ENCODE measurements at regions not wholly inside any gene's neighbourhood (a gene's known extent, or its start where the extent isn't known, plus 50 kb on each side); places are given as distances from the start of the nearest gene placed in this dataset.

GRCh38 chr4:159922119-159922518 is 819.2 kb downstream of the RAPGEF2 start (continued):
- TF ChIP-seq, protein P1, sequence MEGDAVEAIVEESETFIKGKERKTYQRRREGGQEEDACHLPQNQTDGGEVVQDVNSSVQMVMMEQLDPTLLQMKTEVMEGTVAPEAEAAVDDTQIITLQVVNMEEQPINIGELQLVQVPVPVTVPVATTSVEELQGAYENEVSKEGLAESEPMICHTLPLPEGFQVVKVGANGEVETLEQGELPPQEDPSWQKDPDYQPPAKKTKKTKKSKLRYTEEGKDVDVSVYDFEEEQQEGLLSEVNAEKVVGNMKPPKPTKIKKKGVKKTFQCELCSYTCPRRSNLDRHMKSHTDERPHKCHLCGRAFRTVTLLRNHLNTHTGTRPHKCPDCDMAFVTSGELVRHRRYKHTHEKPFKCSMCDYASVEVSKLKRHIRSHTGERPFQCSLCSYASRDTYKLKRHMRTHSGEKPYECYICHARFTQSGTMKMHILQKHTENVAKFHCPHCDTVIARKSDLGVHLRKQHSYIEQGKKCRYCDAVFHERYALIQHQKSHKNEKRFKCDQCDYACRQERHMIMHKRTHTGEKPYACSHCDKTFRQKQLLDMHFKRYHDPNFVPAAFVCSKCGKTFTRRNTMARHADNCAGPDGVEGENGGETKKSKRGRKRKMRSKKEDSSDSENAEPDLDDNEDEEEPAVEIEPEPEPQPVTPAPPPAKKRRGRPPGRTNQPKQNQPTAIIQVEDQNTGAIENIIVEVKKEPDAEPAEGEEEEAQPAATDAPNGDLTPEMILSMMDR (IDR thresholded peaks at IDR 0.05 in 2 of 3, conservative IDR thresholded peaks at IDR 0.05 in 1 of 3; ENCODE audit: borderline replicate concordance in 1 of 3, insufficient read depth in 1 of 3, low read depth in 2 of 3, low read length in 2 of 3): no peak
- no peak for TF ChIP-seq ZNF274 (IDR thresholded peaks at IDR 0.05; ENCODE audit: low read depth, low read length)

DNA sequence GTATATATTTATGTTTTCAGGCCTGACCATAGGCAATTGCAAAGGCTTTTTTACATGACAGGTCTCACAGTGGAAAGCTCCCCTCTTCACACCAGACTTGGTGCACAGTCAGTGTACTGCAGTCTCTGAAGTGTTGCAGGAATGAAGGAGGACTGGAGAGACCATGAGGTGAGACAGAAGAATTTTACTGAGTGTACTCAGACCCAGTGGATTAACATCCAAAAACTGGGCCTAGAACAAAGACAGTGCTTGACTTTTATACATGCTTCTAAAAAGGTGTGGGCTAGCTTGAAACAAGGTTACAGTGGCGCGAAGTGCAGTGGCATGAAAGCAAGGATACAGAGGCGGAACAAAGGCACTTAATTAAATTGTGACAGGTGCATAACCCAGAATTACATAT is 822.9 kb downstream of the RAPGEF2 start:
- peak; percentile 26 for DNase-seq (ENCODE audit: low read depth, low spot score)

GRCh38 chr4:159926871-159927270 is 824.0 kb downstream of the RAPGEF2 start:
- ChIA-PET POLR2A (no interaction called here), RAD21 (ENCODE audit: low non-redundant PET in 1 of 2, low total read pairs in 2 of 2, uncharacterized antibody in 2 of 2, unreplicated experiment in 2 of 2) (no interaction called here), CTCF (no interaction called here)
- H3K36me3 ChIP-seq (ENCODE audit: control insufficient read depth in 1 of 2, insufficient read depth in 2 of 2, low read length in 2 of 2): no peaks in the 10 kb centered on the region
- no peaks in the 10 kb centered on the region for H3K9me2 ChIP-seq (ENCODE audit: insufficient read depth)
- H4K20me1 ChIP-seq (ENCODE audit: insufficient read depth): no peaks in the 10 kb centered on the region
- peaks cover 6 to 7% of the 10 kb centered on the region in 2 experiments; a peak in 1 of 4 replicates for H3K9me3 ChIP-seq (ENCODE audit: control insufficient read depth in 1 of 2, insufficient read depth in 1 of 2, low read depth in 1 of 2, low read length in 2 of 2)
- ATAC-seq (peak; percentile 36; the same call in 1 of the 2 replicates), DNase-seq (ENCODE audit: low read depth, low spot score) (peak; percentile 10)
- H3K4me3 ChIP-seq (replicated peaks in 1 of 2; ENCODE audit: low read depth in 1 of 2, low read length in 2 of 2): no peak overlapping the region
- TF ChIP-seq POLR2A (IDR thresholded peaks at IDR 0.05; ENCODE audit: borderline replicate concordance, extremely low read depth, insufficient read depth, insufficient read length) (no peak), ZFX (IDR thresholded peaks at IDR 0.05) (no peak), FOSL1 (IDR thresholded peaks at IDR 0.05; ENCODE audit: low read depth) (no peak), EZH2phosphoT487 (IDR thresholded peaks at IDR 0.05; ENCODE audit: borderline replicate concordance) (no peak), JUND (IDR thresholded peaks at IDR 0.05) (no peak)
- TF ChIP-seq, protein P2, sequence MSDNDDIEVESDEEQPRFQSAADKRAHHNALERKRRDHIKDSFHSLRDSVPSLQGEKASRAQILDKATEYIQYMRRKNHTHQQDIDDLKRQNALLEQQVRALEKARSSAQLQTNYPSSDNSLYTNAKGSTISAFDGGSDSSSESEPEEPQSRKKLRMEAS (IDR thresholded peaks at IDR 0.05): no peak
- H3K9ac ChIP-seq (ENCODE audit: low read length): no peak overlapping the region
- H3K79me2 ChIP-seq (ENCODE audit: insufficient read depth, low read length): no peaks in the 10 kb centered on the region
- H3K27me3 ChIP-seq (ENCODE audit: insufficient read depth, low read length): no peaks in the 10 kb centered on the region
- no TSS peak for BruUV-seq (replicated peaks)
- H3K4me1 ChIP-seq (ENCODE audit: control insufficient read depth in 1 of 2, insufficient read depth in 2 of 2, low read length in 2 of 2): no peaks in the 10 kb centered on the region
- intact Hi-C loops (cut with micrococcal nuclease): no loop called here
- no peak overlapping the region for H2AFZ ChIP-seq (ENCODE audit: low read depth, low read length, poor library complexity, severe bottlenecking)
- H3K27ac ChIP-seq (ENCODE audit: low read depth, low read length): no peak overlapping the region
- H3K4me2 ChIP-seq (ENCODE audit: low read length): no peak overlapping the region

More for the DNA sequence above, 822.9 kb downstream of the RAPGEF2 start:
- peak; percentile 34; the same call in 1 of the 2 replicates for ATAC-seq
- POLR2A ChIA-PET: no interaction called here
- Histone ChIP-seq H3K9me2 (ENCODE audit: insufficient read depth) (no peaks in the 10 kb centered on the region), H4K20me1 (ENCODE audit: insufficient read depth) (no peaks in the 10 kb centered on the region), H2AFZ (ENCODE audit: low read depth, low read length, poor library complexity, severe bottlenecking) (no peak overlapping the region), H3K4me3 (replicated peaks in 1 of 2; ENCODE audit: low read depth in 1 of 2, low read length in 2 of 2) (no peak overlapping the region), H3K27ac (ENCODE audit: low read depth, low read length) (no peak overlapping the region), H3K4me1 (ENCODE audit: control insufficient read depth in 1 of 2, insufficient read depth in 2 of 2, low read length in 2 of 2) (no peaks in the 10 kb centered on the region), H3K36me3 (ENCODE audit: control insufficient read depth in 1 of 2, insufficient read depth in 2 of 2, low read length in 2 of 2) (no peaks in the 10 kb centered on the region), H3K9ac (ENCODE audit: low read length) (no peak overlapping the region), H3K4me2 (ENCODE audit: low read length) (no peak overlapping the region), H3K79me2 (ENCODE audit: insufficient read depth, low read length) (no peaks in the 10 kb centered on the region), H3K9me3 (ENCODE audit: control insufficient read depth in 1 of 2, insufficient read depth in 1 of 2, low read depth in 1 of 2, low read length in 2 of 2) (peaks cover 6 to 7% of the 10 kb centered on the region in 2 experiments; a peak in 1 of 4 replicates), H3K27me3 (ENCODE audit: insufficient read depth, low read length) (no peaks in the 10 kb centered on the region)
- CTCF ChIA-PET: no interaction called here
- BruUV-seq (replicated peaks): no TSS peak
- TF ChIP-seq YY1 (IDR thresholded peaks at IDR 0.05; ENCODE audit: extremely low read depth, insufficient replicate concordance, low read depth, low read length) (peak; percentile 23), ZFX (IDR thresholded peaks at IDR 0.05) (no peak), CBX3 (IDR thresholded peaks at IDR 0.05; ENCODE audit: low read depth) (peak; percentile 95)
- intact Hi-C loops (cut with micrococcal nuclease): no loop called here
- RAD21 ChIA-PET (ENCODE audit: low non-redundant PET in 1 of 2, low total read pairs in 2 of 2, uncharacterized antibody in 2 of 2, unreplicated experiment in 2 of 2): no interaction called here

Measured in HCT116 (cell line).